H1 (cell line): ENCODE measurements at regions not wholly inside any gene's neighbourhood (a gene's known extent, or its start where the extent isn't known, plus 50 kb on each side); places are given as distances from the start of the nearest gene placed in this dataset.

Experiments used
- TBP ChIP-seq: IDR thresholded peaks from 2 replicates; pipeline ENCODE4 v1.6.1; 2011; ENCODE audit warnings: low read depth, low read length, improper control_type of control experiment

DNA sequence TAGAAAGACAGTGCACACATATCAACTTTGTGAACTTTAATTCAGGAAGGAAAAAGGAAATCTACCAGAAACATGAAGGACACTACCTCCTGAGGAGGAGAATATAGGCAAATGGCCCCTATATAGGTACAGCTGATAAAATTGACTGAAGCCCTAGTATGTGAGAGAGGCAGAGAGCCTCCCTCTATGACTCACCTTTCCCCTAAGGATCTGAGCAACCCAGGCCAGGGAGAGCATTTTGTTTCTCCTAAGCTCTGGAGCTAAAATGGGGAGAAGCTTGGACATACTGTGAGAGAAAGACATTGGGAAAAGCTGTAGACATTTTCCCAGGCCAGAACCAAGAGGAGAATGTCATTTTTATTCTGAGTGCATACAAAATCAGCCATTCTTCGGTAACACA is 303.5 kb downstream of the AHR start (continued):
- no peak for TF ChIP-seq TBP
